GM18873 (cell line): ENCODE measurements at regions not wholly inside any gene's neighbourhood (a gene's known extent, or its start where the extent isn't known, plus 50 kb on each side); places are given as distances from the start of the nearest gene placed in this dataset.

Source experiments
- ATAC-seq: cut with Tn5 transposase; IDR thresholded peaks from one replicate; pipeline ENCODE4 v1.9.1; 2021; ENCODE audit warnings: mild to moderate bottlenecking, moderate library complexity, moderate number of reproducible peaks; ENCODE audit not compliant: unreplicated experiment, low FRiP score

- ATAC-seq: no peak
Measured at GRCh38 chr6:170483413-170483812, 69.7 kb downstream of the PSMB1 start.

GRCh38 chr6:170480050-170480692 lies 72.9 kb downstream of the PSMB1 start:
- no peak for ATAC-seq

GRCh38 chr6:170476360-170476759 lies 76.7 kb downstream of the PSMB1 start:
- no peak for ATAC-seq

GRCh38 chr6:170475118-170475517 lies 78.0 kb downstream of the PSMB1 start:
- ATAC-seq: no peak

- ATAC-seq: no peak
Measured at GRCh38 chr6:170473801-170474200, 79.3 kb downstream of the PSMB1 start.

GRCh38 chr6:170473301-170473717 lies 79.8 kb downstream of the PSMB1 start:
- ATAC-seq: no peak

- no peak for ATAC-seq
Measured at GRCh38 chr6:170471491-170471890, 81.6 kb downstream of the PSMB1 start.

GRCh38 chr6:170470734-170471133 lies 82.4 kb downstream of the PSMB1 start:
- ATAC-seq: no peak

- ATAC-seq: no peak
Measured at GRCh38 chr6:170464524-170464979, 88.6 kb downstream of the PSMB1 start.

- no peak for ATAC-seq
Measured at GRCh38 chr6:170464080-170464479, 89.0 kb downstream of the PSMB1 start.

GRCh38 chr6:170463101-170463721 lies 89.9 kb downstream of the PSMB1 start:
- ATAC-seq: no peak

GRCh38 chr6:170462366-170463020 lies 90.6 kb downstream of the PSMB1 start:
- no peak for ATAC-seq

GRCh38 chr6:170461556-170462365 lies 91.3 kb downstream of the PSMB1 start:
- ATAC-seq: no peak

- no peak for ATAC-seq
Measured at GRCh38 chr6:170461111-170461510, 92.0 kb downstream of the PSMB1 start.

- no peak for ATAC-seq
Measured at GRCh38 chr6:170460641-170461040, 92.5 kb downstream of the PSMB1 start.

- peak; percentile 75 for ATAC-seq
Measured at GRCh38 chr6:170459451-170459850, 93.7 kb downstream of the PSMB1 start.

GRCh38 chr6:170456886-170457698 lies 96.0 kb downstream of the PSMB1 start:
- ATAC-seq: no peak
